ENCODE measurements at regions not wholly inside any gene's neighbourhood (a gene's known extent, or its start where the extent isn't known, plus 50 kb on each side); places are given as distances from the start of the nearest gene placed in this dataset.

GRCh38 chr20:12064540-12064939 lies 146.8 kb downstream of the BTBD3 start:
- no peak for ATAC-seq
- TF ChIP-seq PATZ1 (CRISPR knock-in tag; IDR thresholded peaks at IDR 0.05; ENCODE audit: borderline replicate concordance) (no peak), SNAI2 (CRISPR knock-in tag; IDR thresholded peaks at IDR 0.05) (no peak), ZFP3 (CRISPR knock-in tag; IDR thresholded peaks at IDR 0.05) (no peak), CSRNP3 (CRISPR knock-in tag; IDR thresholded peaks at IDR 0.05) (no peak), RARB (CRISPR knock-in tag; IDR thresholded peaks at IDR 0.05) (no peak), ZFP30 (CRISPR knock-in tag; IDR thresholded peaks at IDR 0.05) (no peak), TSHZ2 (CRISPR knock-in tag; IDR thresholded peaks at IDR 0.05) (no peak), TOX (CRISPR knock-in tag; IDR thresholded peaks at IDR 0.05; ENCODE audit: borderline replicate concordance) (no peak), ZNF565 (CRISPR knock-in tag; conservative IDR thresholded peaks at IDR 0.05; ENCODE audit: low read depth) (no peak), CREB5 (CRISPR knock-in tag; IDR thresholded peaks at IDR 0.05; ENCODE audit: low read depth) (no peak), TCF4 (CRISPR knock-in tag; IDR thresholded peaks at IDR 0.05; ENCODE audit: borderline replicate concordance) (no peak), ZC3H10 (CRISPR knock-in tag; IDR thresholded peaks at IDR 0.05) (no peak), BACH2 (CRISPR knock-in tag; IDR thresholded peaks at IDR 0.05; ENCODE audit: borderline replicate concordance) (no peak), ZNF70 (CRISPR knock-in tag; IDR thresholded peaks at IDR 0.05) (no peak), OSR1 (CRISPR knock-in tag; IDR thresholded peaks at IDR 0.05) (no peak), POU6F1 (CRISPR knock-in tag; IDR thresholded peaks at IDR 0.05; ENCODE audit: borderline replicate concordance, low read depth) (no peak), GLIS3 (CRISPR knock-in tag; IDR thresholded peaks at IDR 0.05) (no peak)

- ATAC-seq: no peak
- no peak for TF ChIP-seq ARNTL (CRISPR knock-in tag; IDR thresholded peaks at IDR 0.05; ENCODE audit: borderline replicate concordance, low read depth)
- TF ChIP-seq CSDC2 (CRISPR knock-in tag; IDR thresholded peaks at IDR 0.05): no peak
- TF ChIP-seq ZNF8 (CRISPR knock-in tag; IDR thresholded peaks at IDR 0.05): no peak
Observed at GRCh38 chr20:12067686-12068085, 150.0 kb downstream of the BTBD3 start.

GRCh38 chr20:12068121-12068520 lies 150.4 kb downstream of the BTBD3 start:
- no peak for TF ChIP-seq TOX (CRISPR knock-in tag; IDR thresholded peaks at IDR 0.05; ENCODE audit: borderline replicate concordance)
- no peak for TF ChIP-seq CREB5 (CRISPR knock-in tag; IDR thresholded peaks at IDR 0.05; ENCODE audit: low read depth)
- no peak for TF ChIP-seq OSR1 (CRISPR knock-in tag; IDR thresholded peaks at IDR 0.05)
- TF ChIP-seq RARB (CRISPR knock-in tag; IDR thresholded peaks at IDR 0.05): no peak
- TF ChIP-seq ARNTL (CRISPR knock-in tag; IDR thresholded peaks at IDR 0.05; ENCODE audit: borderline replicate concordance, low read depth): no peak
- no peak for TF ChIP-seq ZNF8 (CRISPR knock-in tag; IDR thresholded peaks at IDR 0.05)
- no peak for TF ChIP-seq ZNF70 (CRISPR knock-in tag; IDR thresholded peaks at IDR 0.05)
- no peak for TF ChIP-seq ZFP30 (CRISPR knock-in tag; IDR thresholded peaks at IDR 0.05)
- no peak for TF ChIP-seq TSHZ2 (CRISPR knock-in tag; IDR thresholded peaks at IDR 0.05)
- TF ChIP-seq CSDC2 (CRISPR knock-in tag; IDR thresholded peaks at IDR 0.05): no peak
- TF ChIP-seq CSRNP3 (CRISPR knock-in tag; IDR thresholded peaks at IDR 0.05): no peak

More at GRCh38 chr20:12068121-12068520, 150.4 kb downstream of the BTBD3 start:
- ATAC-seq: no peak
